SH-SY5Y (cell line): ENCODE measurements at regions not wholly inside any gene's neighbourhood (a gene's known extent, or its start where the extent isn't known, plus 50 kb on each side); places are given as distances from the start of the nearest gene placed in this dataset.

ENCODE experiments used
- GATA2 ChIP-seq: IDR thresholded peaks from 2 replicates; pipeline ENCODE4 v1.6.1; 2011; ENCODE audit warnings: mild to moderate bottlenecking, low read depth, low read length
- GATA3 ChIP-seq: IDR thresholded peaks from 2 replicates; pipeline ENCODE4 v1.6.1; 2011; ENCODE audit warnings: low read depth, mild to moderate bottlenecking, low read length, moderate library complexity

GRCh38 chr1:201636097-201636496, 97.2 kb downstream of the NAV1 start:
- no peak for TF ChIP-seq GATA3
- no peak for TF ChIP-seq GATA2
